ENCODE measurements at regions not wholly inside any gene's neighbourhood (a gene's known extent, or its start where the extent isn't known, plus 50 kb on each side); places are given as distances from the start of the nearest gene placed in this dataset.

GRCh38 chr10:85444868-85445267 lies 921.7 kb downstream of the GRID1 start:
- no peak for TF ChIP-seq ZNF366 (tag by site-specific recombination; conservative IDR thresholded peaks at IDR 0.05)
- no peak for TF ChIP-seq ZNF561 (tag by site-specific recombination; IDR thresholded peaks at IDR 0.05; ENCODE audit: borderline replicate concordance)
- TF ChIP-seq ZNF768 (tag by site-specific recombination; IDR thresholded peaks at IDR 0.05): no peak
- TF ChIP-seq SCRT2 (tag by site-specific recombination; IDR thresholded peaks at IDR 0.05): no peak
- no peak for TF ChIP-seq ZBTB7A (tag by site-specific recombination; IDR thresholded peaks at IDR 0.05; ENCODE audit: low read depth)
- TF ChIP-seq REST (tag by site-specific recombination; IDR thresholded peaks at IDR 0.05): no peak
- Histone ChIP-seq H3K4me3 (ENCODE audit: low read depth, low read length) (no peak overlapping the region), H3K9me3 (ENCODE audit: control insufficient read depth, insufficient read depth, low read depth, low read length) (no peaks in the 10 kb centered on the region), H3K27ac (ENCODE audit: extremely low read depth, low read depth, low read length) (no peak overlapping the region), H3K4me1 (ENCODE audit: control insufficient read depth, insufficient read depth, low read length) (no peaks in the 10 kb centered on the region), H3K36me3 (ENCODE audit: control insufficient read depth in 2 of 2, insufficient read depth in 1 of 2, low read length in 2 of 2) (no peaks in the 10 kb centered on the region)
- ChIA-PET POLR2A (no interaction called here), CTCF (no interaction called here)

- H3K27ac ChIP-seq (ENCODE audit: extremely low read depth, low read depth, low read length): no peak overlapping the region
- no peaks in the 10 kb centered on the region for H3K4me1 ChIP-seq (ENCODE audit: control insufficient read depth, insufficient read depth, low read length)
- H3K4me3 ChIP-seq (ENCODE audit: low read depth, low read length): no peak overlapping the region
- CTCF ChIA-PET: no interaction called here
- POLR2A ChIA-PET: no interaction called here
- TF ChIP-seq ZNF335 (tag by site-specific recombination; conservative IDR thresholded peaks at IDR 0.05) (no peak), ZFP41 (tag by site-specific recombination; IDR thresholded peaks at IDR 0.05; ENCODE audit: borderline replicate concordance) (no peak), TSHZ1 (tag by site-specific recombination; IDR thresholded peaks at IDR 0.05; ENCODE audit: borderline replicate concordance) (no peak), PRDM6 (tag by site-specific recombination; IDR thresholded peaks at IDR 0.05) (no peak), ZNF341 (tag by site-specific recombination; IDR thresholded peaks at IDR 0.05; ENCODE audit: low read depth) (no peak), ZNF521 (tag by site-specific recombination; IDR thresholded peaks at IDR 0.05) (no peak), ZNF621 (tag by site-specific recombination; IDR thresholded peaks at IDR 0.05) (no peak), HOXD13 (CRISPR knock-in tag; IDR thresholded peaks at IDR 0.05; ENCODE audit: borderline replicate concordance) (no peak), ZNF677 (tag by site-specific recombination; IDR thresholded peaks at IDR 0.05) (no peak), ZNF354C (tag by site-specific recombination; IDR thresholded peaks at IDR 0.05; ENCODE audit: borderline replicate concordance, low read depth) (no peak), ZNF654 (tag by site-specific recombination; IDR thresholded peaks at IDR 0.05; ENCODE audit: low read depth) (no peak), ZNF791 (tag by site-specific recombination; IDR thresholded peaks at IDR 0.05) (no peak), ZNF391 (tag by site-specific recombination; IDR thresholded peaks at IDR 0.05; ENCODE audit: borderline replicate concordance, low read depth) (no peak), PRDM2 (tag by site-specific recombination; IDR thresholded peaks at IDR 0.05; ENCODE audit: borderline replicate concordance) (no peak), HOXA7 (CRISPR knock-in tag; IDR thresholded peaks at IDR 0.05; ENCODE audit: borderline replicate concordance) (no peak), FEZF1 (tag by site-specific recombination; IDR thresholded peaks at IDR 0.05) (no peak)
- no peaks in the 10 kb centered on the region for H3K9me3 ChIP-seq (ENCODE audit: control insufficient read depth, insufficient read depth, low read depth, low read length)
- no peaks in the 10 kb centered on the region for H3K36me3 ChIP-seq (ENCODE audit: control insufficient read depth in 2 of 2, insufficient read depth in 1 of 2, low read length in 2 of 2)
Observed at GRCh38 chr10:85445702-85446101, 920.9 kb downstream of the GRID1 start.
